Karpas-422 (cell line): ENCODE measurements at regions not wholly inside any gene's neighbourhood (a gene's known extent, or its start where the extent isn't known, plus 50 kb on each side); places are given as distances from the start of the nearest gene placed in this dataset.

Source experiments
- DNase-seq: peaks from one replicate; pipeline ENCODE4 v3.0.0-alpha.2; 2015
- H2AFZ ChIP-seq: fragments of 200-600 bp; sonication (generic); 2 replicates; pipeline ENCODE4 v1.6.1; 2014; ENCODE audit warnings: antibody characterized with exemption, low read length, mixed read lengths
- H3K27ac ChIP-seq: fragments of 200-600 bp; sonication (generic); 2 replicates; pipeline ENCODE4 v1.5.1; 2014; ENCODE audit warnings: mild to moderate bottlenecking, low read length, moderate library complexity
- H3K27me3 ChIP-seq: fragments of 200-600 bp; sonication (generic); 2 replicates; pipeline ENCODE4 v1.6.1; 2014; ENCODE audit warnings: low read length, mixed read lengths
- H3K36me3 ChIP-seq: fragments of 200-600 bp; sonication (generic); 2 replicates; pipeline ENCODE4 v1.6.1; 2014; ENCODE audit warnings: low read length, mixed read lengths; ENCODE audit not compliant: insufficient read depth
- H3K4me1 ChIP-seq: fragments of 200-600 bp; sonication (generic); 2 replicates; pipeline ENCODE4 v1.6.1; 2014; ENCODE audit warnings: mild to moderate bottlenecking, low read length, mixed read lengths
- H3K4me2 ChIP-seq: fragments of 200-600 bp; sonication (generic); 2 replicates; pipeline ENCODE4 v1.6.1; 2014; ENCODE audit warnings: low read length, low read depth, mild to moderate bottlenecking; ENCODE audit not compliant: poor library complexity, severe bottlenecking
- H3K4me3 ChIP-seq: fragments of 200-600 bp; sonication (generic); 2 replicates; pipeline ENCODE4 v1.5.1; 2014; ENCODE audit warnings: mild to moderate bottlenecking, antibody characterized with exemption, low read length, mixed read lengths
- H3K79me2 ChIP-seq: fragments of 200-600 bp; sonication (generic); 2 replicates; pipeline ENCODE4 v1.6.1; 2014; ENCODE audit warnings: mild to moderate bottlenecking, low read length, mixed read lengths
- H3K9ac ChIP-seq: fragments of 200-600 bp; sonication (generic); 2 replicates; pipeline ENCODE4 v1.6.0; 2014; ENCODE audit warnings: low read length
- H3K9me2 ChIP-seq: fragments of 200-600 bp; sonication (generic), shearing (Covaris generic); replicated peaks from 2 replicates; pipeline ENCODE4 v1.6.0; 2014; ENCODE audit warnings: mild to moderate bottlenecking, low read length, moderate library complexity; ENCODE audit not compliant: insufficient read depth
- H3K9me3 ChIP-seq: fragments of 300-700, 200-600 bp; sonication (generic); 2 replicates; pipeline ENCODE4 v1.6.1; 2014; ENCODE audit warnings: low read length, mixed read lengths
- H4K20me1 ChIP-seq: fragments of 200-600 bp; sonication (generic); 2 replicates; pipeline ENCODE4 v1.6.1; 2014; ENCODE audit warnings: mild to moderate bottlenecking, antibody characterized with exemption, low read length, low read depth; ENCODE audit not compliant: insufficient read depth

- H2AFZ ChIP-seq, result no peak overlapping the region
- no peak overlapping the region for H3K9ac ChIP-seq
- no peaks in the 10 kb centered on the region for H3K9me2 ChIP-seq
- no peak overlapping the region for H3K4me2 ChIP-seq
- no peak for DNase-seq
- no peaks in the 10 kb centered on the region for H3K36me3 ChIP-seq
- no peaks in the 10 kb centered on the region for H4K20me1 ChIP-seq
- no peak overlapping the region for H3K4me3 ChIP-seq
- H3K27me3 ChIP-seq, result no peaks in the 10 kb centered on the region
- H3K27ac ChIP-seq, result no peak overlapping the region
- no peaks in the 10 kb centered on the region; the same call in 1 of the 2 replicates for H3K9me3 ChIP-seq
- H3K4me1 ChIP-seq, result no peaks in the 10 kb centered on the region
- H3K79me2 ChIP-seq, result no peaks in the 10 kb centered on the region
Observed at GRCh38 chr20:48150568-48150967, 365.3 kb upstream of the SULF2 start.

- no peaks in the 10 kb centered on the region for H3K79me2 ChIP-seq
- no peak overlapping the region for H3K9ac ChIP-seq
- H3K9me2 ChIP-seq, result no peaks in the 10 kb centered on the region
- H3K4me2 ChIP-seq, result no peak overlapping the region
- no peaks in the 10 kb centered on the region for H3K9me3 ChIP-seq
- no peak overlapping the region for H3K27ac ChIP-seq
- no peak overlapping the region for H2AFZ ChIP-seq
- H3K4me3 ChIP-seq, result no peak overlapping the region
- H4K20me1 ChIP-seq, result no peaks in the 10 kb centered on the region
- no peaks in the 10 kb centered on the region for H3K36me3 ChIP-seq
- no peaks in the 10 kb centered on the region for H3K4me1 ChIP-seq
- no peaks in the 10 kb centered on the region for H3K27me3 ChIP-seq
- no peak for DNase-seq
Observed at GRCh38 chr20:48149902-48150301, 364.6 kb upstream of the SULF2 start.

GRCh38 chr20:48148916-48149672, 363.8 kb upstream of the SULF2 start:
- H3K9me3 ChIP-seq, result no peaks in the 10 kb centered on the region
- no peaks in the 10 kb centered on the region for H3K9me2 ChIP-seq
- no peaks in the 10 kb centered on the region for H3K79me2 ChIP-seq
- H3K4me3 ChIP-seq, result no peak overlapping the region
- H3K4me2 ChIP-seq, result no peak overlapping the region
- H4K20me1 ChIP-seq, result no peaks in the 10 kb centered on the region
- no peaks in the 10 kb centered on the region for H3K27me3 ChIP-seq
- no peak for DNase-seq
- H3K36me3 ChIP-seq, result no peaks in the 10 kb centered on the region
- H3K4me1 ChIP-seq, result no peaks in the 10 kb centered on the region
- H3K9ac ChIP-seq, result no peak overlapping the region
- no peak overlapping the region for H2AFZ ChIP-seq
- H3K27ac ChIP-seq, result no peak overlapping the region

- no peaks in the 10 kb centered on the region for H3K79me2 ChIP-seq
- no peaks in the 10 kb centered on the region for H3K4me1 ChIP-seq
- no peak overlapping the region for H3K27ac ChIP-seq
- no peak overlapping the region for H3K9ac ChIP-seq
- DNase-seq, result no peak
- no peaks in the 10 kb centered on the region for H3K9me3 ChIP-seq
- H4K20me1 ChIP-seq, result no peaks in the 10 kb centered on the region
- H2AFZ ChIP-seq, result no peak overlapping the region
- H3K36me3 ChIP-seq, result no peaks in the 10 kb centered on the region
- H3K4me3 ChIP-seq, result no peak overlapping the region
- H3K27me3 ChIP-seq, result no peaks in the 10 kb centered on the region
- H3K4me2 ChIP-seq, result no peak overlapping the region
- no peaks in the 10 kb centered on the region for H3K9me2 ChIP-seq
Observed at GRCh38 chr20:48148020-48148419, 362.7 kb upstream of the SULF2 start.

GRCh38 chr20:48147311-48147710, 362.0 kb upstream of the SULF2 start:
- H3K9me3 ChIP-seq, result no peaks in the 10 kb centered on the region
- no peaks in the 10 kb centered on the region for H3K27me3 ChIP-seq
- no peak for DNase-seq
- no peaks in the 10 kb centered on the region for H3K4me1 ChIP-seq
- no peak overlapping the region for H2AFZ ChIP-seq
- H3K4me2 ChIP-seq, result no peak overlapping the region
- H3K27ac ChIP-seq, result no peak overlapping the region
- H4K20me1 ChIP-seq, result no peaks in the 10 kb centered on the region
- H3K36me3 ChIP-seq, result no peaks in the 10 kb centered on the region
- H3K9ac ChIP-seq, result no peak overlapping the region
- H3K9me2 ChIP-seq, result no peaks in the 10 kb centered on the region
- no peak overlapping the region for H3K4me3 ChIP-seq
- no peaks in the 10 kb centered on the region for H3K79me2 ChIP-seq

- H3K27me3 ChIP-seq, result no peaks in the 10 kb centered on the region
- no peaks in the 10 kb centered on the region for H3K9me3 ChIP-seq
- no peak overlapping the region for H2AFZ ChIP-seq
- H3K79me2 ChIP-seq, result no peaks in the 10 kb centered on the region
- H3K4me3 ChIP-seq, result no peak overlapping the region
- no peaks in the 10 kb centered on the region for H3K36me3 ChIP-seq
- DNase-seq, result no peak
- no peaks in the 10 kb centered on the region for H3K9me2 ChIP-seq
- H3K4me1 ChIP-seq, result no peaks in the 10 kb centered on the region
- no peak overlapping the region for H3K27ac ChIP-seq
- no peak overlapping the region for H3K9ac ChIP-seq
- H3K4me2 ChIP-seq, result no peak overlapping the region
- no peaks in the 10 kb centered on the region for H4K20me1 ChIP-seq
Observed at GRCh38 chr20:48146877-48147276, 361.6 kb upstream of the SULF2 start.

- H3K27me3 ChIP-seq, result peaks cover 4% of the 10 kb centered on the region; the same call in 1 of the 2 replicates
- H3K9me3 ChIP-seq, result no peaks in the 10 kb centered on the region; the same call in 1 of the 2 replicates
- no peak overlapping the region for H3K4me2 ChIP-seq
- H3K4me1 ChIP-seq, result no peaks in the 10 kb centered on the region
- H4K20me1 ChIP-seq, result no peaks in the 10 kb centered on the region
- no peaks in the 10 kb centered on the region for H3K79me2 ChIP-seq
- no peak overlapping the region for H2AFZ ChIP-seq
- no peak overlapping the region for H3K27ac ChIP-seq
- no peak overlapping the region for H3K9ac ChIP-seq
- H3K4me3 ChIP-seq, result no peak overlapping the region
- no peak for DNase-seq
- H3K9me2 ChIP-seq, result no peaks in the 10 kb centered on the region
- no peaks in the 10 kb centered on the region for H3K36me3 ChIP-seq
Observed at GRCh38 chr20:48146308-48146707, 361.0 kb upstream of the SULF2 start.

- H3K4me3 ChIP-seq, result no peak overlapping the region
- no peak overlapping the region for H3K27ac ChIP-seq
- no peaks in the 10 kb centered on the region for H3K36me3 ChIP-seq
- H3K9me2 ChIP-seq, result no peaks in the 10 kb centered on the region
- no peak for DNase-seq
- H3K4me1 ChIP-seq, result no peaks in the 10 kb centered on the region
- no peak overlapping the region for H2AFZ ChIP-seq
- H3K4me2 ChIP-seq, result no peak overlapping the region
- H3K27me3 ChIP-seq, result peaks cover 4% of the 10 kb centered on the region; the same call in 1 of the 2 replicates
- no peak overlapping the region for H3K9ac ChIP-seq
- no peaks in the 10 kb centered on the region for H3K79me2 ChIP-seq
- H4K20me1 ChIP-seq, result no peaks in the 10 kb centered on the region
- H3K9me3 ChIP-seq, result no peaks in the 10 kb centered on the region; the same call in 1 of the 2 replicates
Observed at GRCh38 chr20:48143435-48144081, 358.3 kb upstream of the SULF2 start.
